SH-SY5Y (cell line): ENCODE measurements at regions not wholly inside any gene's neighbourhood (a gene's known extent, or its start where the extent isn't known, plus 50 kb on each side); places are given as distances from the start of the nearest gene placed in this dataset.

ENCODE experiments used
- GATA2 ChIP-seq: IDR thresholded peaks from 2 replicates; pipeline ENCODE4 v1.6.1; 2011; ENCODE audit warnings: mild to moderate bottlenecking, low read depth, low read length
- GATA3 ChIP-seq: IDR thresholded peaks from 2 replicates; pipeline ENCODE4 v1.6.1; 2011; ENCODE audit warnings: low read depth, mild to moderate bottlenecking, low read length, moderate library complexity

GRCh38 chr7:24456526-24457218 lies 116.6 kb upstream of the PALS2 start:
- TF ChIP-seq GATA3, result no peak
- TF ChIP-seq GATA2, result no peak
